ENCODE measurements at regions not wholly inside any gene's neighbourhood (a gene's known extent, or its start where the extent isn't known, plus 50 kb on each side); places are given as distances from the start of the nearest gene placed in this dataset.

GRCh38 chr11:80239217-80239616, 798.4 kb upstream of the TENM4 start:
- TF ChIP-seq, protein P1, sequence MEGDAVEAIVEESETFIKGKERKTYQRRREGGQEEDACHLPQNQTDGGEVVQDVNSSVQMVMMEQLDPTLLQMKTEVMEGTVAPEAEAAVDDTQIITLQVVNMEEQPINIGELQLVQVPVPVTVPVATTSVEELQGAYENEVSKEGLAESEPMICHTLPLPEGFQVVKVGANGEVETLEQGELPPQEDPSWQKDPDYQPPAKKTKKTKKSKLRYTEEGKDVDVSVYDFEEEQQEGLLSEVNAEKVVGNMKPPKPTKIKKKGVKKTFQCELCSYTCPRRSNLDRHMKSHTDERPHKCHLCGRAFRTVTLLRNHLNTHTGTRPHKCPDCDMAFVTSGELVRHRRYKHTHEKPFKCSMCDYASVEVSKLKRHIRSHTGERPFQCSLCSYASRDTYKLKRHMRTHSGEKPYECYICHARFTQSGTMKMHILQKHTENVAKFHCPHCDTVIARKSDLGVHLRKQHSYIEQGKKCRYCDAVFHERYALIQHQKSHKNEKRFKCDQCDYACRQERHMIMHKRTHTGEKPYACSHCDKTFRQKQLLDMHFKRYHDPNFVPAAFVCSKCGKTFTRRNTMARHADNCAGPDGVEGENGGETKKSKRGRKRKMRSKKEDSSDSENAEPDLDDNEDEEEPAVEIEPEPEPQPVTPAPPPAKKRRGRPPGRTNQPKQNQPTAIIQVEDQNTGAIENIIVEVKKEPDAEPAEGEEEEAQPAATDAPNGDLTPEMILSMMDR (conservative IDR thresholded peaks at IDR 0.05; ENCODE audit: low read depth, low read length), result no peak
- no peak for TF ChIP-seq POLR2A (IDR thresholded peaks at IDR 0.05; ENCODE audit: low read depth, low read length)
- TF ChIP-seq SMC3 (IDR thresholded peaks at IDR 0.05; ENCODE audit: low read depth, low read length), result no peak
- TF ChIP-seq, protein P2, sequence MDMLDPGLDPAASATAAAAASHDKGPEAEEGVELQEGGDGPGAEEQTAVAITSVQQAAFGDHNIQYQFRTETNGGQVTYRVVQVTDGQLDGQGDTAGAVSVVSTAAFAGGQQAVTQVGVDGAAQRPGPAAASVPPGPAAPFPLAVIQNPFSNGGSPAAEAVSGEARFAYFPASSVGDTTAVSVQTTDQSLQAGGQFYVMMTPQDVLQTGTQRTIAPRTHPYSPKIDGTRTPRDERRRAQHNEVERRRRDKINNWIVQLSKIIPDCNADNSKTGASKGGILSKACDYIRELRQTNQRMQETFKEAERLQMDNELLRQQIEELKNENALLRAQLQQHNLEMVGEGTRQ (IDR thresholded peaks at IDR 0.05; ENCODE audit: low read depth, low read length), result no peak
- no peak for TF ChIP-seq MAFK (IDR thresholded peaks at IDR 0.05; ENCODE audit: low read depth, low read length)
- TF ChIP-seq CHD1 (IDR thresholded peaks at IDR 0.05; ENCODE audit: low read depth, low read length), result no peak
- no peak for TF ChIP-seq MAZ (IDR thresholded peaks at IDR 0.05; ENCODE audit: borderline replicate concordance, low read depth, low read length)
- no peak for TF ChIP-seq RCOR1 (IDR thresholded peaks at IDR 0.05; ENCODE audit: insufficient replicate concordance, low read length)
- TF ChIP-seq BHLHE40 (IDR thresholded peaks at IDR 0.05; ENCODE audit: low read depth, low read length), result no peak
- TF ChIP-seq CEBPB (IDR thresholded peaks at IDR 0.05; ENCODE audit: low read depth, low read length), result peak; percentile 45
- TF ChIP-seq RAD21 (IDR thresholded peaks at IDR 0.05; ENCODE audit: low read length), result no peak
- no peak for TF ChIP-seq MXI1 (IDR thresholded peaks at IDR 0.05; ENCODE audit: borderline replicate concordance, low read depth, low read length)
- TF ChIP-seq RFX5 (IDR thresholded peaks at IDR 0.05; ENCODE audit: low read depth, low read length), result no peak
